ENCODE measurements at regions not wholly inside any gene's neighbourhood (a gene's known extent, or its start where the extent isn't known, plus 50 kb on each side); places are given as distances from the start of the nearest gene placed in this dataset.
"Not testable (repeated sequence)": the region's sequence is repeated elsewhere in the genome, so short reads cannot be mapped to it uniquely, and the experiment has no call there.

DNA sequence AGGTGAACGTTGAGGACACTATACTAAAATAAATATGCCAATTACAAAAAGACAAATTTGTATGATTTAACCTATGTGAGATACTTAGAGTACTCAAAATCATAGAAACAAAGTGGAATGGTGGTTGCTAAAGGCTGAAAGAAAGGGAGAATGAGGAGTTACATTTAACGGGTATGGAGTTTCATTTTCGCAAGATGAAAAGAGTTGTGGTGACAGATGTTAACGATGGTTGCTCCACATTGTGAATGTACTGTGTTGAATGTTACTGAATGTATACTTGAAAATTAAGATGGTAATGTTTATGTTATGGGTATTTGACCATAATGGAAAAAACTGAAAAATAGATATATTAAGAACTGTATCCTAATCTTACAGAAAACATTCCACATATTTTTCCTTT, 51.3 kb upstream of the MOCS2 start:
- no peak for DNase-seq

DNA sequence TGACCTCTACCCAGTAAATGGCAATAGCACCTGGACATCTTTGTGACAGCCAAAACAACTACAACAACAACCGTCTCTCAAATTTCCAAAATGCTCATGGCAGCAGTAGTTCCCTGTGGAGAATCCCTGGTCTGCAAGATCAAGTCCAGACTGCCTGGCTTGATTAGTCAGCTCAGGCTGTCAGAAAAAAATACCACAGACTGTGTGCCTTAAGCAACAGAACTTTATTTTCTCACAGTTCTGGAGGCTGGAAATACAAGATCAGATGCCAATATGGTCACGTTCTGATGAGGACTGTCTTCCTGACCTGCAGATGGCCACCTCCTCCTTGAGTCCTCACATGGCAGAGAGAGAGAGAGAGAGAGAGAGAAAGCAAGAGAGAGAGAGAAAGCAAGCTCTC, 52.3 kb upstream of the MOCS2 start:
- no peak for DNase-seq

DNA sequence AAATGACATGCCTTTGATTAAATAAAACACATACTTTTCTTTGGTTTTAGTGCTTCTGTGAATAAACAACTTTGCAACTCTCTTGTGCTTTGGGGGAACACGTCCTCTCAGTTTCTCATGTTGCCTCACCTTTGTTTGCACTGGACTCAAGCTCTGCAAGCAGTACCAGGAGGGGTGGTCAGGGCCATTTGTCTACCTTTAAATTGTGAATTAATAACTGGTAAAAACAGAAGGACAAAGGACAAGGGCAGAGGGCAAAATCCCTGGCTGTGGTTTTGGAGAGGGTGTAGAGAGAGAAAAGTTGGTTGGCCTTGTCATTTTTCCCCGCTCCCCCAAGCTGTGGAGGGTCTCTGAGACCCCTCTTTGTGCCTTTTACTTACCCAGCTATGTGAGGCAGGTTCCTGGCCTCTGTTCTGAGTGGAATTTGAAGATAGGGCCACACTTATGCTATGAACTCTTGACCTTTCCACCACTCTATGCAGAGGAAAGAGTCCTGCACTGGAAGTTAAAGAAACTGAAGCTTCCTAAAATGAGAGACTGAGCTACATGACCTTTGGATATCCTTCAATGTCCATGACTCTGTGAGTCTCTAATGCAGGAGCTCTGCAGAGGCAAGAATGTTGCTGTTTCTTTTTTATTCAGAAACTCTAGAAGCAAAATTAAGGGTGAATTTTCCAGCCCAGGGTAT, 55.1 kb upstream of the MOCS2 start:
- no peak for DNase-seq

DNA sequence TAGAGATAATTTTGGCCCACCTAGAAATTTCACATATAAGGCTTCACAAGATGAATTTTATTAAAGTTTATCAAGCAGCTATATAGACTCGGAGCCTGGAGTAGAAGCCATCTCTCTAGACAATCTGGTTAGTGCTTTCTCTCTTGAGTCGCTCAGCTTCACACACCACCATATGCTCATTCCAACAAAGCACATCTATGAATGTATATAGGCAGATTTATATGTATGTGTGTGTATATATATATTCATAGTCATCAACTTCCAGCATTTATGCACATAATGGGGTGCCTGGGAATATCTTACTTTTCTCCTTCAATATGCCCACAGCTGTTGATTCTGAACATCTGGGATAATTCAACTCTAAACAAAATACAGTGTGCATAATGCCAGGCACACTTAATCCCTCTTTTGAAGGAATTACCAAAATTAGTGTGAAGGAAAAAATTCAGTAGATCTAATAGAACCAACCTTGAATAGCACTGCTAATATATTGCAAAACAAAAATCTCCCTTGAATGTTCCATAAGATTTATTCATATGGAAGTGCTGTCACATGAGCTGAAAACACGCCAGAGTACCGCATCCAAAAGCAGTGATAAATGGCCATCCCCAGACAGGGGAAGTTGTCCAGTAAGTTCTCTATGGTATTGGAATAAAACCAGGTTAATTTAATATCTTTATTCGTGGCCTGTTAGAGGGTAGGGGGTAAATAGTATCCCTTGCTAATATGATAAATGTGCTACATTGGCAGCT, 56.0 kb upstream of the MOCS2 start:
- DNase-seq = no peak

DNA sequence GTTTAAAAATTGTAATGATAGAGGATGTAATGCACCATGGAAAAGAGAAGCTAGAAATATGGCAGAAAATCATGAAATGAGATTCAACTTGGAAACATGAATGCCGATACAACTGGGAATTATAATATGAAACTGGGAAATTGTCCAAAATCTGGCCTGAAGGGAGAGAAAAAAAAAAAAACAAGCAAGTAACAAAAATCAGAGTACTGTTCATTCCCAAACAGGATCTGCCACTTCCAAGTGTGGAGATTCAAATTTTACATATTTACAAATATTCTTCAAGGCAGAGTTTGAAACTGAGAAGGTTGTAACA, 56.6 kb upstream of the MOCS2 start:
- no peak for DNase-seq

DNA sequence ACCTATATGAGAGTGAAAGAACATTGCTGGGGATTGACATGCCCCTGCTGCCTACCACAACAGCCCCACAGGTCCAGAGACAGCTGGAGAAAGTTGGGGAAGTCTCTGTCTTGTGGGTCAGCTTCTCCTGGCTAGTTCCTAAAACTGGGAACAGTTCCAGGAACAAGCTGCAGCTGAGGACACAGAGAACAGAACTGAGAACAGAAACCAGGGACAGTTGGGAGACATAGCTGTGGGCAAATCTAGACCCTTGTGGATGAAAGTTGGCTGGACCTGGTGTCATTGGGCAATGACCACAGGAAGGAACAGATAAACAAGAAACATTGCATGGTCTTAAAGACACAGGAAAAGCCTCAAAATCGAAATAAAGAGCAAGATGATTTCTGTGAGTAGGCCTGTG, 58.3 kb upstream of the MOCS2 start:
- no peak for DNase-seq

DNA sequence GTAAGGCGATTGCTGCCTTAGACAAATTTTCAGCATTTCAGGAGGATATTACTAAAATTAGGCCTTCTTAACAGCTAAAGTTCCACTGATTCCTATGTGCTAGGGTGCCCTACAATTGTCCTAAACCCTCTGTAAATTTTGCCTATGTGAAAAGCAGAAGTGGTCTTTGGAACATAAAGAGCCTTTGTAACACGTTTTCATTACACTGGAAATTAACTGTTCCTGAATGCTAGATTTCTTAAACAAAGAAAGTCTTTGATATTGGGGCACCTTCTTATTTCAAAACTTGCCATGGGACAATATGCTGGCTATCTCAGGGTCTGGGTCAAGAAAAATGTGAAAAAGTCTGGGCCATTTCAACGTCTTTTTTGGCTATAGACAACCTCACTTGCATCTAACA, 60.4 kb upstream of the MOCS2 start:
- no peak for DNase-seq

DNA sequence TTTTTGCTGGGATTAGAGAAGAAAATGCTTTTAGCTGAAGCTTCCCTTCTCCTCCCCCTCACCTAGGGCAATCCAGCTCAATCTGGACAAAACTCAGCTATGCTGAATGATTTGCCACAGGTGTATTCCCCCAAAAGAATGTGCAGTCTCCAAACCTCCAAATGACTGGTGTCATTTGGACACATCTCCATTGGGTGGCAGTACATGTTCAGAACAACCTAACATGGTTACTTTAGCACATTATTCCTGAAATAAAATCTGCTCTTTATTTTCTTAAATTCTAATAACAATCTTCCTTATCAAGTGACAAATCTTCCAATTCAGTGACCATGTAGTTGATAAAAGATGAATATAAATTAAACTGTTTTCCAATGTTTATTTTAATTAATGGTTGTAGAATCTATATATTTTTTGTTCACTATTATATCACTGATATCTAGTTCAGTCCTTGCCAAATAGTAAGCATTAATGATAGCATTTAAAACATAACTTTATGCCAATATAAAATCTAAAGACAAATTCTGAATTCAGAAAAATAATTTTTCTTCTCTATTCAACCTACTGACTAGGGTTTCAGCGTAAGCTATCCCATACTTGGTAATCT, 61.3 kb upstream of the MOCS2 start:
- DNase-seq = no peak

DNA sequence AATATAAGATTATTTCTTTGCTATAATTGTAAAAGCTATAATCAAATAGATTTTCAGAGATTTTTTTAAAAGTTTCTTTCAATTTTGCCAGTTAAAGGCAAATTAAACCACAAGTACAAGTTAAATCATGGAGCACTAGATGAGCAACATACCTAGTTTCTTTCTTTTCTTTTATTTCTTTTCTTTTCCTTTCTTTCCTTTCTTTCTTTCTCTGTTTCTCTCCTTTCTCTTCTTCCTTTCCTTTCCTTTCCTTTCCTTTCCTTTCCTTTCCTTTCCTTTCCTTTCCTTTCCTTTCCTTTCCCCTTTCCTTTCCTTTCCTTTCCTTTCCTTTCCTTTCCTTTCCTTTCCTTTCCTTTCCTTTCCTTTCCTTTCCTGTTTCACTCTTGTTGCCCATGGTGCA, 62.5 kb upstream of the MOCS2 start:
- not testable (repeated sequence) for DNase-seq

DNA sequence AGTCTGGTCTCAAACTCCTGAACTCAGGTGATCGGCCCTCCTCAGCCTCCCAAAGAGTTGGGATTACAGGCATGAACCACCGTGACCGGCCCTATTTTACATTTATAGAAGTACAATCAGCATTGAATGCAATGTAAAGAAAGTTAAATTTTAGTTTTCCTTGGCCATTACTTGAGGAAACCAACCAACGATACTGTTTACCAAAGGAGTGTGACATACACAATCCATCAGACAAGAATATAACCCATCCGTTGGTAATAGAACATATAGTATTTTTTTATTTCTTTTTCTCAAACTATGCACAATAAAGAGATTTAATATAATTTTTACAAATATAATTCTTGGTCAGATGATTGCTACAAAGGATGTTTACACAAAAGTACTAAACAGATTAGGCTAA, 63.1 kb upstream of the MOCS2 start:
- no peak for DNase-seq

DNA sequence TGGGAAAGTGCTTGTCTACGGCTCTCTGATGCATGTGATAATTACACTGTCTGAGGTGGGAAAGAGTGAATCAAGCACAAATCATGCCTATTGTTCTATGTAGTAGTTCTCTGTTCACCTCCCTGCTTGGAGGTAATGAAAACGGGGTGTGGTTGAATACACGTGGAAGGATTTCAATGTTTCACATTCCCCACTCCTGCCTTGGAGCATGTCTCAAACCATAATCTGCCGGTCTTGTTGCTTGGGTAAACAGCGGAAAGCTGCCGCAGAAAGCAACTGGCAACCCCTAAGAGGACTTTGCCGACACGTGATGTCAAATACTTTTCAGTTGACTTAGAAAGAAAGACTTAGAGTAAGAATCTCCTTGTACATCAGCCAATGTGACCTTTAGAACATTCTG, 63.5 kb upstream of the MOCS2 start:
- DNase-seq = no peak

DNA sequence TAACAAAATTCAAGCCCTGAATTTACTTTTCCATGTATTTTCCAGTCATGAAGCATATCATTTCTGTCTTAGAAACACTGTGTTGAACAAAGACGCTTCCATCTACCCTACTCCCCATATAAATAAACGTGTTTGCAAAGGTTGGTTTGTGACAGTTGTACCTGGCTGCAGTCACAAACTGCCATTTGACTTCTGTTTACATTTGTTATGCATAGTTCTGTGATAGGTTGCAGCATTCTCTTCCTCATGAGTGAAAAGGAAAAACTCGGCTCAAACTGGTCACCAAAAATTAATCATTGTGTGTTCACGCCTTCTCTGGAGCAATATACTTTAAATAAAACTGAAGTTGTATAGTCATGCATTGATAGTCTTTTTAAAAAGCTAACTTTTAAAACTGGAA, 69.3 kb upstream of the MOCS2 start:
- no peak for DNase-seq

DNA sequence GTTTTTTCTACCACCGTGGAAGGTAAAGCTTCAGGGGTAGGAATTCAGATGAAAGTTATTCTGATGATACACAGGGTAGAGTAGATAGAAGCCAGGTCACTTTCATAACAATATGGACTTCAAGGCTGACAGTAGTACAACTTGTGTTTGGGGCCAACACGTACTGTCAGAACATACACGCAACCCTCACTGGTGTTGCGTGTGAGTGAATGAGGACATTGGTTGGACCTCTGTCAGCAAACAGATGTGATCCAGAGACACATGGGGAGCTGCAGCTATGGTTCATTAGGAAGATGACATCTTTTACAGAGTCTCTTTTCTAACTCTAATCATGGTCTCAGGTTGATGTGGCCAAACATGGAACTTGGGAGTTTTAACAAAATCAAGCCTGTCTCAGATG, 70.1 kb upstream of the MOCS2 start:
- DNase-seq = no peak

DNA sequence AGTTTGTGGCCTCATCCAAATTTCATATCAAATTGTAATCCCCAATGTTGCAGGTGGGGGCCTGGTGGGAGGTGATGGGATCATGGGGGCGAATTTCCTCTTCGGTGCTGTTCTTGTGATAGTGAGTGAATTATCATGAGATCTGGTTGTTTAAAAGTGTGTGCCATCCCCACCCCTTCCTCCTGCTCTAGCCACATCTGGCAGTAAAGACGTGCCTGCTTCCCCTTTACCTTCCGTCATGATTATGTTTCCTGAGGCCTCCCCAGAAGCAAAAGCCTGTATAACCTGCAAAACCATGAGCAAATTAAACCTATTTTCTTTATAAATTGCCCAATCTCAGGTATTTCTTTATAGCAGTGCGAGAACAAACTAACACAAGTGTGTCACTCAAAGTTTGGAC, 71.0 kb upstream of the MOCS2 start:
- DNase-seq = no peak

DNA sequence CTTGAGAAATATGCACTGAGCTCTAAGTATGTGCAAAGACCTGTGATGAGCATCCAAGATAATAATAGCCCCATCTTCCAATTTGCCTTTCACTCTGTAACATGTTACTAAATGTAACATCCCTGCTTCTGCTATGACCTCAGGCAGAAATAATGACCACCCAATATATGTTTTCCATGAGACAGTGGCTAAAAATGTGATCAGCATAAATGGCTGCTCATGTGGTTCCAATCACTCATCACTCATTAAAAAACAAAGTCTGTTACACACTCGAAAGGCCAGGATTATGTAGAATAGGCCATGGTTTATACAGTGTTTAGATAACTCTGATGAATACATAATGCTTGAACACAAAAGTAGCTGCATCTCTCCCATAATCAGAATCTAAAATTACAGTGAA, 71.4 kb upstream of the MOCS2 start:
- DNase-seq = no peak

DNA sequence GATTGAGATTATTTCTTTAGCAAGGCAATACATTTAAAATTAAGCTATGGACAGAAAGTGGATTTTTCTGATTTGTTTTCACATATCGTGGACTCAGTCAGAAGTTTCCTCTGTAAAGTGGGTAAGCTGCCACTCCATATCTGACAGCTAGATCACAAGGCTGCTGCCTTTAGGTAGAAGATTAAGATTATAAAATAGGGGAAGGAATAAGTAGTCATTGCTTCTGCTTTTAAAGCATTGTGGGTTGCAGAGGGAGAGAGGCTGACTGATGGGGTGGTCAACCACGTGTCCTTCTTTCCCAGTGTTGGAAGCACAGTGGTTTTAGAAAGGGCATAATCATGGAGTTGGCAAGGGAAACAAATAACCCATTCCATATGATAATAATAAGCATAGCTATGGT, 74.3 kb upstream of the MOCS2 start:
- DNase-seq = no peak

DNA sequence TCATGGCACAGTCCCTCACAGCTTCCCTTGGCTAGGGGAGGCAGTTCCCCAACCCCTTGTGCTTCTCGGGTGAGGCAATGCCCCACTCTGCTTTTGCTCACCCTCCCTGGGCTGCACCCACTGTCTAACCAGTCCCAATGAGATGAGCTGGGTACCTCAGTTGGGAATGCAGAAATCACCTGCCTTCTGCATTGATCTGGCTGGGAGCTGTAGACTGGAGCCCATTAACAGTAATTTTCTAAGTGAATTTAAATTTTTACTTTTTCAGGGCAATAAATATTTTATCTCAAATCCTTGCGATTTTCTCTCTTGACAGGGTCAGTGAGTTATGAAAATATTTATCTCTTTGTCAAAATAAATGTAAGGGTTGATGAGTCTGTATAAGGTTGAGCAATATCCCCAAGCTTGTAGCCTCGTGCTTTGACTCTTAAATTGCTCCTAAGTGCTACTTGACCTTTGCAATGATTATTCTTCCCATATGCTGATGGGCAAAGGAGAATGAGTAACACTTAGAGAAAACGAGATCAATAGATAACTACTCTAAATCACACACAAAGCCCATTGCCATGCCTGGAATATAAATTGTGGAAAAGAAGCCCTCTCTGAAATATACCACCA, 82.1 kb upstream of the MOCS2 start:
- no peak for DNase-seq

DNA sequence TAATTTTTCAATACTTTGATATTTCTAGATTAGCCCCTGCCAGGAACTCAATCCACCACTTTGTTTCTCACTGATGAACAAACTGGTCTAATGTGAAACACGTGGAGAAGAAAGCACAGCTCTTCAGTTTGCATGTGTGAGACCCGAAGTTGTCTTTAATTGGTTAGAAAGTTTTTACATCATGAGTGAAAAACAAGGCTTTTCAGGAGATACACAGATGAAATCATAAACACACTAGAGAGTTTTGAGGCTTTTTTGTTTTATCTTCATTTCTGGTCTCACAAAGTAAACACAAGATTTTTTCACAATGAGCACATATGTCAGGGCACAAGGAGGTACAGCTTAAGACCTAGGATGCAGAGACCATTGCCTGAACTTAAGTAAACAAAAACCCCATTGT, 84.5 kb upstream of the MOCS2 start:
- DNase-seq = no peak

DNA sequence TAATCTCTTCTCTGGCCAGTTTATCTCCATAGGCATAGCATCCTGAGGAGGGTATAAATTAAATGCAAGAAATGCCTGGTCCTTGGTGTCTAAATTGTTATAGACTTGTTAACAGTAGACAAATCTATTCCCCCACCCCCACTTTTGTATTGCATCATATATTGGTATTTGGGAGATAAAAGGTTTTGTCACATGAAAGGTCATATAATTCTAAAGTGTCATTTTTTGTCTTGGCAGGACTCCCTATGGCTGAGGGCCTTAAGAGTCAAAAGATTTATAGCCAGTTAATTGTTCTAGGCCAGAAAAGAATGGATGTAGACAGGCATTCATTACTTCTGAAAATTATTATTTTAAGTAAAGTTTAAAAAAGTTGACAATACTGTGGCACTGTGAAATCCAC, 90.3 kb upstream of the MOCS2 start:
- no peak for DNase-seq

DNA sequence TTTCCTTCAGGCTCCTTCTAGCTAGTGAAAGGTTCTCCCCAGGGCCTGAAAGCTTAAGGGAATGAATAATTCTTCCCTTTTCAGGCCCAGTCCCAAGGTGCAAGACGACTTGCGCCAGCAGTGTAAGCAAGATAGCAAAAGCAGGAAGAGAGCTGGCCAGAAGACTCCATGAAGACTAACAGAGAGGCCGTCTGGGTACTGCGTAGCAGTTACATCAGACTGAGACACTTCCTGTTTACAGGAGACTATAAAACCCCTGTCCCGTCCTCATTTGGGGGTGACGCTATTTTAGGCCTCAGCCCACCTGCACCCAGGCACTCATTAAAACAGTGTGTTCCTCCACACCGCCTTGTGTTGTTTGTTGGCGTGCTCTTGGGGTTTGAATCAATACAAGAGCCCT, 90.7 kb upstream of the MOCS2 start:
- no peak for DNase-seq

DNA sequence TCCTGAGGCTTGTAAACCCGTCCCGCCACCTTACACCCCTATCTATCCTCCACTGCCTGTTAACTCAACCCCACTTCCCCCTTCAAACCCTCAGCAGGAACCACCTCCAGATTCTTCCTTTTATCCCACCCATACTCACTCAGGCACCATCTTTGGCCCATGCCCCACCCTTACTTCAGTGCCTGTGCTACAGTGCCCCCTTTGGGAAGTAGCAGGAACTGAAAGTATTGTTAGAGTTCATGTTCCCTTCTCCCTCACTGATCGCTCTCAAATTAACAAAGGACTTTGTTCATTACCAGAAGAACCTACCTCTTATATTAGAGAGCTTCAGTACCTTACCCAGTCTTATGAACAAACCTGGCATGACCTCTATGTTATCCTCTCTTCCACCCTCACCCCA, 92.2 kb upstream of the MOCS2 start:
- DNase-seq = no peak

DNA sequence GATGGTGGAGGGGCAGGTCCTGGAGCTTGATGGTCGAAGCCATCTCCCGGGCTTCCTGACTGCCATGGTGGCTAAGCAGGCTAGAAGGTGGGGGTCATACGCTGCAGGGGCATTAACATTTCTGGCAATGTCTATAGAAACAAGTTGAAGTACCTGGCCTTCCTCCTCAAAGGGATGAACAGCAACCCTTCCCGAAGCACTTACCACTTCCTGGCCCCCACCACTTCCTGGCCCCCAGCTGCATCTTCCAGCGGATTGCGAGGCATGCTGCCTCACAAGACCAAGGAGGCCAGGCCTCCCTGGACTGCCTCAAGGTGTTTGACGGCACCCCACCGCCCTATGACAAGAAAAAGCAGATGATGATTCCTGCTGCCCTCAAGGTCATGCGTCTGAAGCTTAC, 97.0 kb upstream of the MOCS2 start:
- DNase-seq = no peak

DNA sequence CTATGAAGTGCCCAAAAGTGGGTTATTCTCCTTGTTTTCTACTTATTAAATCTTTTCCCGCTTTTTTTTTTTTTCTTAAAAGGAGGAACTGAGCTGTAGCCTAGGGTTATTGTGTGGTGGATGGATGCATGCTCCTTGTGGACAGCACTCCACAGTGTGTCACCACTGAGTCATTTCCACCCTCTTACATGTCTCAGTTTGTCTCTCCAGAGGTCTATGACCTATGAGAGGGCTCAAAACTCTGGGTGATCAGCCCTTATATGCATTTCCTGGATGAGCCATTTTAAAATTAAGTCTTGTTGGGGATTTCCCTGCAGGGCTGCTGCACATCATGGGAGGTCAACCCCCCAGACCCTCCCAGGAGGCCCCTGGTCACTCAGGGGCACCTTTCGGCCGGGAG, 102.2 kb upstream of the MOCS2 start:
- DNase-seq = no peak

DNA sequence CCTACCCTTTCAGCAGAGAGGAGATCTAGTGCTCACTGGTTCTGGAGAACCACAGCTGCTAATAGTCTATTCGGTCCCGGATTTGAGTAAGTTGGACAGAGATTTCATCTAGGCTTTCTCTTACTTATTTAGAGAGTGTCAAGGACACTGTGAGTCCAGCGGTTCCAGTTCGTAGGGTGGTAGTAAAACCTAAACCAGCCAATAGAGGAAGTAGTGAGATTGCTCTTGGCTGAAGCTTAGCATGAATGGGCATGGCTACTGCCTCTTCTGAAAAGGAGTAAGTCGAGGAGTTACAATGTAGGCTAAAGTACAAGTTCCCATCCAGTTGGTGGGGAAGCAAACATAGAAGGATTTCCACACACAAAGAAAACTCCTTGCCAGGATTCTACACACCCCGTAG, 109.6 kb upstream of the MOCS2 start:
- DNase-seq = no peak

Data from stimulated activated CD4-positive, alpha-beta T cell treated with anti-CD3 and anti-CD28 coated beads, Interleukin-4, amount 100 ng/mL, for 24 hours (primary cell).